ENCODE measurements at regions not wholly inside any gene's neighbourhood (a gene's known extent, or its start where the extent isn't known, plus 50 kb on each side); places are given as distances from the start of the nearest gene placed in this dataset.

- TF ChIP-seq CTCF (IDR thresholded peaks at IDR 0.05): no peak
- TF ChIP-seq POLR2AphosphoS5 (IDR thresholded peaks at IDR 0.05; ENCODE audit: low read depth, low read length): no peak
- no peak for TF ChIP-seq EP300 (IDR thresholded peaks at IDR 0.05; ENCODE audit: borderline replicate concordance in 1 of 2, low read depth in 1 of 2, low read length in 1 of 2)
- no peak for TF ChIP-seq REST (IDR thresholded peaks at IDR 0.05; ENCODE audit: low read depth, low read length)
- no peak for TF ChIP-seq TEAD4 (IDR thresholded peaks at IDR 0.05; ENCODE audit: borderline replicate concordance, insufficient read depth)
- no peak for TF ChIP-seq CHD2 (IDR thresholded peaks at IDR 0.05; ENCODE audit: low read length, partially characterized antibody)
- TF ChIP-seq JUND (IDR thresholded peaks at IDR 0.05): no peak
- no peak for TF ChIP-seq IRF3 (IDR thresholded peaks at IDR 0.05; ENCODE audit: low read depth, low read length)
- no peak for TF ChIP-seq YY1 (IDR thresholded peaks at IDR 0.05; ENCODE audit: low read depth)
- no peak for TF ChIP-seq GABPA (IDR thresholded peaks at IDR 0.05; ENCODE audit: low read depth)
- TF ChIP-seq ZBTB33 (IDR thresholded peaks at IDR 0.05; ENCODE audit: borderline replicate concordance, low read depth): no peak
- TF ChIP-seq MAX (IDR thresholded peaks at IDR 0.05; ENCODE audit: low read depth): no peak
- TF ChIP-seq SMC3 (IDR thresholded peaks at IDR 0.05; ENCODE audit: low read depth, low read length): no peak
- no peak for TF ChIP-seq RCOR1 (IDR thresholded peaks at IDR 0.05; ENCODE audit: low read length)
Measured at GRCh38 chr3:74288761-74289160, 325.7 kb downstream of the CNTN3 start.
